HCT116 (cell line): ENCODE measurements at regions not wholly inside any gene's neighbourhood (a gene's known extent, or its start where the extent isn't known, plus 50 kb on each side); places are given as distances from the start of the nearest gene placed in this dataset.

Source experiments
- CEBPB ChIP-seq: IDR thresholded peaks from 2 replicates; pipeline ENCODE4 v1.6.1; 2012; ENCODE audit warnings: low read depth
- CTCF ChIP-seq, 3 experiments: fragments of 200-600 bp in 1 of 3; sonication (generic) in 1 of 3; IDR thresholded peaks in 2 of 3; conservative IDR thresholded peaks in 1 of 3; 2 replicates each; pipeline ENCODE4 v1.5.1; 2012 to 2017; ENCODE audit warnings: low read depth in 2 of 3, low read length in 2 of 3, antibody characterized with exemption in 1 of 3, borderline replicate concordance in 1 of 3, control low read depth in 1 of 3, mild to moderate bottlenecking in 1 of 3, mixed read lengths in 1 of 3, mixed run types in 1 of 3, moderate library complexity in 1 of 3; ENCODE audit not compliant: insufficient read depth in 1 of 3
- EZH2 ChIP-seq: fragments of 200-600 bp; sonication (generic); IDR thresholded peaks from 2 replicates; pipeline ENCODE4 v1.6.1; 2017; ENCODE audit warnings: antibody characterized with exemption, mixed run types
- POLR2A ChIP-seq: IDR thresholded peaks from 2 replicates; pipeline ENCODE4 v1.7.0; 2011; ENCODE audit warnings: borderline replicate concordance; ENCODE audit not compliant: insufficient read depth, insufficient read length; ENCODE audit errors: extremely low read depth
- RAD21 ChIP-seq: IDR thresholded peaks from 2 replicates; pipeline ENCODE4 v1.6.1; 2012; ENCODE audit warnings: low read depth, mild to moderate bottlenecking

- no peak for TF ChIP-seq CTCF (IDR thresholded peaks at IDR 0.05 in 2 of 3, conservative IDR thresholded peaks at IDR 0.05 in 1 of 3; ENCODE audit: borderline replicate concordance in 1 of 3, insufficient read depth in 1 of 3, low read depth in 2 of 3, low read length in 2 of 3)
- TF ChIP-seq CEBPB = no peak
- TF ChIP-seq RAD21 = no peak
- no peak for TF ChIP-seq EZH2
- no peak for TF ChIP-seq POLR2A
Measured at GRCh38 chr13:58979851-58980250, 1183.9 kb downstream of the DIAPH3 start.
